Head of caudate nucleus (tissue), 42 donors: ENCODE measurements at regions not wholly inside any gene's neighbourhood (a gene's known extent, or its start where the extent isn't known, plus 50 kb on each side); places are given as distances from the start of the nearest gene placed in this dataset.
"Not testable (repeated sequence)": the region's sequence is repeated elsewhere in the genome, so short reads cannot be mapped to it uniquely, and the experiment has no call there.

Source experiments
- DNase-seq, 42 donors: peaks; one replicate each; pipeline versions ENCODE4 v3.0.0 to v3.0.0-alpha.2; 2020 to 2021; ENCODE audit warnings: mixed read lengths in 7 of 42
- intact Hi-C: fragments of 100-400 bp; cut with DNase I; formaldehyde crosslinking; loops from one replicate; pipeline ENCODE4 v1.15.0; 2022

GRCh38 chr6:170087421-170087780, 203.5 kb downstream of the DLL1 start:
- peak in 10 of 42 donors; percentile 0 to 27 (median 10) for DNase-seq
- intact Hi-C loops = not testable (repeated sequence)

DNA sequence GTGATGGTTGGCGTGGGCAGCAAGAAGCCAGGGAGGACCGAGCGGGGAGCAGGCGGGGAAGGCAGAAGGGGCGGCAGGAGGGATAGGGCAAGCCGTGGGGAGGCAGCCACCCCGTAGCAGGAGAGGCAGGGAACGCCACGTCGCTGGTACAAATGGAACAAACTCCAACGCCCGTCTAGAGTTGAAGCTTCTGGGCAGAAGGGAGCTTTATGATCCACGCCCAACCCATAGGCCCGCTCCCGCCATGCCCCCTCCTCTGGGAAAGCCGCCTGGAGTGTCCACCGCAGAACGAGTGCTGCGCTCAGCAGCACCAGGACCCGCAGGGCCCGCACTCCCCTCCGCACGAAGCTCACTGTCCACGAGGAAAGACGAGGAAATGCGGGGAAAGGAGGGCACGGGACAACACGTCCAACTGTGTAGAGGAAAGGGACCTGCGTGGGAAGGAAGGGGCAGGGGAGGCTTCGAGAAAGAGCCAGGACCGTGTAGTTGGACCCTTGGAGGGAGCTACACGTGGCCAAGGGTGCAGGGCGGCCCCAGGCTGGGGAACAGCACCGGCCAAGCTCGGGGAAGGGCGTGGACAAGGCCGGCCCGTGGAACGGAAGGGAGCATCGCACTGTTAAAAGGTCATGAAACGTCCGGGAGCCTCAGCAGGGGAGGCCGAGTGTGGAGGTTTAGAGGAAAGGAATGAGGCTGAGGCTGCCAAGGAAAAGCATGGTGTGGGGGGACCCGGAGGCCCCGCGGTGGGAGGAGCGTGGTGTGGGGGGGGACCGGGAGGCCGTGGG, 204.0 kb downstream of the DLL1 start:
- DNase-seq = peak in 22 of 42 donors; percentile 0 to 34 (median 10)
- intact Hi-C loops = no loop called here

GRCh38 chr6:170085475-170086401, 205.1 kb downstream of the DLL1 start:
- peak in 17 of 42 donors; percentile 1 to 39 (median 15) for DNase-seq
- intact Hi-C loops = no loop called here

DNA sequence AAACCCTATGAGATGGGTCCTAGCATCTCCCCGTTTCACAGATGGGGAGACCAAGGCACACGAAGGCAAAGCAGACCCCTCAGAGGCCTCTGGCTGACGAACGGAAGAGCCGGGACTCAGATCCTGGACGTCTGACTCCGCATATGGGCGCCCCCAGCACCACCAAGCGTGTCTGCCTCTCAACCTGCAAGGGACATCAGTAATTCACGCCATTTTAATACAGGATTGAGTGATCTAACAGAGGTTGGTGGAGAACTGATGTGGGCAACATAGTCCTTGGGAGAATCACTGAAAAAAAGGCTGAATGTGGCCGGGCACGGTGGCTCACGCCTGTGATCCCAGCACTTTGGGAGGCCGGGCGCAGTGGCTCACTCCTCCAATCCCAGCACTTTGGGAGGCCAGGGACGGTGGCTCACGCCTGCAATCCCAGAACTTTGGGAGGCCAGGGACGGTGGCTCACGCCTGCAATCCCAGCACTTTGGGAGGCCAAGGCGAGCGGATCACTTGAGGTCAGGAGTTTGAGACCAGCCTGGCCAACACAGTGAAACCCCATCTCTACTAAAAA, 206.6 kb downstream of the DLL1 start:
- DNase-seq = peak in 10 of 42 donors; percentile 2 to 31 (median 14)
- intact Hi-C loops = no loop called here

- DNase-seq = peak in 12 of 42 donors; percentile 5 to 34 (median 12)
- intact Hi-C loops = no loop called here
Observed at GRCh38 chr6:170083236-170084051, 207.4 kb downstream of the DLL1 start.

- intact Hi-C loops = no loop called here
- peak in 11 of 42 donors; percentile 4 to 32 (median 10) for DNase-seq
Observed at GRCh38 chr6:170082531-170083187, 208.2 kb downstream of the DLL1 start.

- intact Hi-C loops = no loop called here
- peak in 8 of 42 donors; percentile 3 to 27 (median 8) for DNase-seq
Observed at GRCh38 chr6:170082067-170082466, 208.8 kb downstream of the DLL1 start.

- intact Hi-C loops = no loop called here
Observed at GRCh38 chr6:170081556-170081955, 209.3 kb downstream of the DLL1 start.

GRCh38 chr6:170080828-170081371, 210.0 kb downstream of the DLL1 start:
- DNase-seq = peak in 32 of 42 donors; percentile 10 to 63 (median 33)
- intact Hi-C loops = no loop called here

More at GRCh38 chr6:170081556-170081955, 209.3 kb downstream of the DLL1 start:
- peak in 11 of 42 donors; percentile 2 to 23 (median 9) for DNase-seq

DNA sequence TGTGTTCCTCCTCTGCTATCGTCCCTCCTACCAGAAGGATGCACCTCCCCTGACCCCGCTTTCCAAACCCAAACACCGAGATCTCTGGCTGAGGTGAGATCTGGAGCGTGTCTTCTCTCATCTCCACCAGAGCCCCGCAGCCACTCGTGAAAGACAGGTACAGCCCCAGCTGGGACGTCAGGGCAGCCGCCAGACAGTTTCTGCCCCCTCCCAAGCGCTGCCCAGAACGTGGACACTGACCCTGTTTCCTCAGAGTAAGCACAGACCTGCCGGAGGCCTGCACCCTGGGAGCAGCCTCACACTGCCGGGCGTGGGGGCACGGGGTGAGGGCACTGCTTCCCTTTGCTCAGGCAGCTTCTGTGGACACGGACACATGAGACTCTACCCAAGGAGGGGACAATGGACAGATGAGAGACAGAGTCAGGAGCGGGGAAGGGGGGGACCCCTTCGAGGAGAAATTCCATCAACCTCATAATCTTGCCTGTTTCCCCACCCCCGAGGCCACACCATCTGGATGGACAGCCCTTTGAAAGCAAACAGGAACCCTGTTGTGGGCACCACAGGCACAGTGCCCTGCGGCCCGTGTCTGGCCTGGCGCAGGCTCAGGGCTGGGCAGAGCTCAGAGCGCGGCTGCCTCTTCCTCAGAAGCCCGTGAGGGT, 210.6 kb downstream of the DLL1 start:
- peak in 14 of 42 donors; percentile 12 to 44 (median 22) for DNase-seq
- intact Hi-C loops = no loop called here

DNA sequence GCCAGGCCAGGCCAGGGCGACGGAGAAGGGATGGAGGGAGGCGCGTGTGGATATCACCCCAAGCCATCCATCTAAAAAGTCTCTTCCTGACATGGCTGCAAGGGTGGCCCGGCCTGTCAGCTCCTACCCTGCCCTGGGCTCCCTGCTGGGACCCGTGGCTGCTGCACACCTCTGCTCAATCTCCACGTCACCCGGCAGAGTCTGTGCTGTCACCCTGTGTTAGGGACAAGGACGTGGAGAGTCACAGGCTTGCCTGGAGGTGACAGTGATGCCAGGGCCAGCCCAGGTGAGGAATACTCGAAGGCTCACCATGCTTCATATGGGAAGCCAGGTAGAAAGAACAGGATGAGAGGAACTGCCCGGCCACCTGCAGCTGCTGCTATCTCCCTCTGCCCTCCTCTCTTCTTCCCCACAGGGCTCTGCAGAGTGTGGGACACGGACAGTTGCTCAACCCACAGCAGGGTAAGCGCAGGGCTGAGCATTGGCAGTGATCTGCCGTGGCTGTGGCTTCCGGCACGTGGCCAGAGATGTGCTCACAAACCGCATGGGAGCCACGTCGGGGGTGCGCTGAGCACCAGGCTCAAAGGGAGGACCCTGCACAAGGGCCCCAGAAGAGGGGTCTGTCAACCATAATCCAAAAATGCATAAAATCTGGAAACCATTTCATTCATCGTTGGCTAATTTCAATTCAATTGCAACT, 214.3 kb downstream of the DLL1 start:
- peak in 18 of 42 donors; percentile 2 to 39 (median 12) for DNase-seq
- intact Hi-C loops = no loop called here

DNA sequence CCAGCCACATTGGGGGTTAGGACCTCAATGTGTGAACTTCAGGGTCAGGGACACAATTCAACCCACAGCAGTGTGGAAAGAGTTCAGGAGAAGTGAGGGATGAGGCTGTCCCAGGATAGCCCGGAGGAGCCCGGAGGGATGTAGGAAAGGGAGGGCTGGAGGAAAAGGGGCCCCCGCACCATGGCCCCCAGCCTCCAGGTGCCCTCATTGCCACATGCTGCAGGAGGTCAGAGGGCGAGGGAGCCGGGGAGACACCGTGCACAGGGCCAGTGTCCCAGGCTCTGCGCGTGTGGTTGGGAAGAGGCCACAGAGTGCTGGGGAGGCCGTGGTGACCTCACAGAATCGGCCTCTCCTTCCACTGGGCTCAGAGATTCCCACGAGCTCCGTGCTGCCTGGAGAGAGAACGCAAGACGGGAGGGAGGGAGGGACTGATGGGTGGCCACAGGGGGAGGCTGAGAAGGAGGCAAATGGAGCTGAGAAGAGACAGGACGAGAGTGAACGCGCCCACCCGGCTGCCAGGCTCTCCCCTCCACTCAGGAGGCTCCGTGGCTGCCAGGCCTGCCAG, 215.1 kb downstream of the DLL1 start:
- DNase-seq = peak in 17 of 42 donors; percentile 6 to 39 (median 14)

DNA sequence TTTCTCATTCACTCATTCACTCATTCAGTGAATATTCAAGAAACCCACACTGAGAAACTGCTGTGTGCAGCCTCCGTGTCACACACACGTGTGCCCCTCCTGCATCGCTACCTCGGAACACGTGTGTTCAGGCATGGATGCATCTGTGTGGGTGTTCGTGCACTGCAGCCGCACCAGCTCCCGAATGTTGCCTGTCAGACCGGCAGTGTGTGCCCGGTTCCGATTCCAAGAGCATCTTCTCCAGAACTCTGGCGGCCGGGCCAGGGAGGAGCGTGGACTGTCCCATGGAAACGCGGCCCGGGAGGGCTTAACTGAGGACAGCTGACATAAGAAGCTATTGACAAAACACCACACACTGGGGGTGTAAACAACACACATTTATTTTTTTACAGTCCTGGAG, 216.0 kb downstream of the DLL1 start:
- intact Hi-C loops = no loop called here
- DNase-seq = peak in 18 of 42 donors; percentile 6 to 38 (median 13)

More for the DNA sequence above, 215.1 kb downstream of the DLL1 start:
- intact Hi-C loops = no loop called here

DNA sequence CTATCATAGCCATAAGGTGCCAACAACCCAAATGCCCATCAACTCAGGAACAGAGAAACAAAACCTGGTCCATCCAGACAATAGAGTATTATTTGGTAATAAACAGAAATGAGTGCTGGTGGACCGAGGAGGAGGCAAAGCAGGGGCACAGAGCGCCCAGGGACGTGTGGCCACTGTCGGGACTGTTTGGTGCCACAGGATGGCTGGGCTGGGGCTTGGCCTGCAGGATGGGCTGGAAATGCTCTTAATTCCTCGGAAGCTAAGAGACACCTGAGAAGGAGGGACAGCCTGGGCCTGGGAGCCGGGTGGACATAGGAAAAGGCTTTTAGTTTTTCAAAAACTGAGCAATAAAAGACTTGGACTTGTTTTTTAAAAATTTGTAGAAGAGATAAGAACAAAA, 216.4 kb downstream of the DLL1 start:
- DNase-seq = peak in 19 of 42 donors; percentile 0 to 35 (median 10)
- intact Hi-C loops = no loop called here

- DNase-seq = peak; percentile 35 to 89 (median 72)
- intact Hi-C loops = no loop called here
Observed at GRCh38 chr6:170073846-170074245, 217.0 kb downstream of the DLL1 start.

DNA sequence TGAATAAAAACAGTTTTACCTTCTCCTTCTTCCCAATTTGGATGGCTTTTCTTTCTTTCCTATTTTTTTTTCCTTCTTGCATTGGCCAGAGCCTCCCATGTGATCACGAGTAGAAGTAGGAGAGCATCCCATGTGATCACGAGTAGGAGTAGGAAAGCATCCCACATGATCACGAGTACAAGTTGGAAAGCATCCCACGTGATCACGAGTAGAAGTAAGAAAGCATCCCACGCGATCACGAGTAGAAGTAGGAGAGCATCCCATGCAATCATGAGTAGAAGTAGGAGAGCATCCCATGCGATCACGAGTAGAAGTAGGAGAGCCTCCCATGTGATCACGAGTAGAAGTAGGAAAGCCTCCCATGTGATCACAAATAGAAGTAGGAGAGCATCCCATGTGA, 218.6 kb downstream of the DLL1 start:
- intact Hi-C loops = no loop called here
- peak in 2 of 42 donors; percentile 2 to 5 for DNase-seq
